ENCODE measurements at regions not wholly inside any gene's neighbourhood (a gene's known extent, or its start where the extent isn't known, plus 50 kb on each side); places are given as distances from the start of the nearest gene placed in this dataset.

- FAIRE-seq (no peak), ATAC-seq (no peak)
- TF ChIP-seq ESRRA (CRISPR knock-in tag; IDR thresholded peaks at IDR 0.05; ENCODE audit: low read depth) (no peak), ZNF597 (CRISPR knock-in tag; IDR thresholded peaks at IDR 0.05) (no peak), ZNF317 (CRISPR knock-in tag; IDR thresholded peaks at IDR 0.05) (no peak), IKZF5 (CRISPR knock-in tag; IDR thresholded peaks at IDR 0.05) (no peak), ZNF652 (CRISPR knock-in tag; IDR thresholded peaks at IDR 0.05; ENCODE audit: borderline replicate concordance, low read depth) (no peak), PITX1 (CRISPR knock-in tag; IDR thresholded peaks at IDR 0.05) (no peak), ZFP36 (IDR thresholded peaks at IDR 0.05; ENCODE audit: borderline replicate concordance, low read depth, low read length, partially characterized antibody) (no peak), KMT2A (CRISPR knock-in tag; IDR thresholded peaks at IDR 0.05) (no peak), AKNA (CRISPR knock-in tag; IDR thresholded peaks at IDR 0.05; ENCODE audit: borderline replicate concordance) (no peak), ATF5 (CRISPR knock-in tag; IDR thresholded peaks at IDR 0.05; ENCODE audit: low read depth) (no peak), NR2C2 (CRISPR knock-in tag; IDR thresholded peaks at IDR 0.05; ENCODE audit: borderline replicate concordance) (no peak), KAT7 (CRISPR knock-in tag; IDR thresholded peaks at IDR 0.05; ENCODE audit: borderline replicate concordance) (no peak), TEF (CRISPR knock-in tag; IDR thresholded peaks at IDR 0.05) (no peak)
These were observed 742.2 kb upstream of the SLITRK6 start for GRCh38 chr13:86541461-86541860.

More at GRCh38 chr13:86541461-86541860, 742.2 kb upstream of the SLITRK6 start:
- no peaks in the 10 kb centered on the region for H3K79me2 ChIP-seq (ENCODE audit: insufficient read depth, low read length)
- no peak overlapping the region for H2AFZ ChIP-seq (ENCODE audit: low read length)
- no peak for DNase-seq (ENCODE audit: low spot score)
- no peak overlapping the region for H3K4me3 ChIP-seq (replicated peaks in 1 of 3; ENCODE audit: insufficient read depth in 1 of 3, low read depth in 2 of 3, low read length in 3 of 3)
- no TSS peak for BruUV-seq (replicated peaks)
- H3K4me1 ChIP-seq (ENCODE audit: insufficient read depth, low read length), result no peaks in the 10 kb centered on the region
- no peaks in the 10 kb centered on the region for H3K36me3 ChIP-seq (replicated peaks in 1 of 2; ENCODE audit: control insufficient read depth in 1 of 2, insufficient read depth in 2 of 2, low read length in 2 of 2)
- no peak overlapping the region for H3K9ac ChIP-seq (ENCODE audit: insufficient read depth, low read depth, low read length)
- H3K4me2 ChIP-seq (ENCODE audit: low read depth, low read length), result no peak overlapping the region
- intact Hi-C loops (cut with micrococcal nuclease; ENCODE audit: unreplicated experiment), result no loop called here
- ChIA-PET POLR2A (no interaction called here), CTCF (ENCODE audit: low intra/inter-chr PET ratio, low total read pairs) (no interaction called here)
- H3K27ac ChIP-seq (ENCODE audit: extremely low read length, insufficient read depth, low read length), result no peak overlapping the region
- in situ Hi-C loops (cut with HindIII; ENCODE audit: extremely low pct_ligation_motif_present, low pct_unique_long_range_greater_than_20kb), result no loop called here
- WGBS (ENCODE audit: low lambda C conversion rate), result 29% methylated on average over 3 of the region's 3 CpGs
- no peaks in the 10 kb centered on the region for H3K9me3 ChIP-seq (ENCODE audit: low read length)
- no peaks in the 10 kb centered on the region for H4K20me1 ChIP-seq (ENCODE audit: insufficient read depth, low read length)
- H3K27me3 ChIP-seq (ENCODE audit: control insufficient read depth in 1 of 2, insufficient read depth in 2 of 2, low read length in 2 of 2), result no peaks in the 10 kb centered on the region

Data from HepG2 (cell line).